Non-pigmented ciliary epithelial cell (primary cell): ENCODE measurements at regions not wholly inside any gene's neighbourhood (a gene's known extent, or its start where the extent isn't known, plus 50 kb on each side); places are given as distances from the start of the nearest gene placed in this dataset.

ENCODE experiments used
- DNase-seq: peaks from one replicate; pipeline ENCODE4 v3.0.0-alpha.2; 2010; ENCODE audit warnings: low read depth

GRCh38 chr15:79661411-79661810 is 229.3 kb downstream of the MINAR1 start:
- no peak for DNase-seq

DNA sequence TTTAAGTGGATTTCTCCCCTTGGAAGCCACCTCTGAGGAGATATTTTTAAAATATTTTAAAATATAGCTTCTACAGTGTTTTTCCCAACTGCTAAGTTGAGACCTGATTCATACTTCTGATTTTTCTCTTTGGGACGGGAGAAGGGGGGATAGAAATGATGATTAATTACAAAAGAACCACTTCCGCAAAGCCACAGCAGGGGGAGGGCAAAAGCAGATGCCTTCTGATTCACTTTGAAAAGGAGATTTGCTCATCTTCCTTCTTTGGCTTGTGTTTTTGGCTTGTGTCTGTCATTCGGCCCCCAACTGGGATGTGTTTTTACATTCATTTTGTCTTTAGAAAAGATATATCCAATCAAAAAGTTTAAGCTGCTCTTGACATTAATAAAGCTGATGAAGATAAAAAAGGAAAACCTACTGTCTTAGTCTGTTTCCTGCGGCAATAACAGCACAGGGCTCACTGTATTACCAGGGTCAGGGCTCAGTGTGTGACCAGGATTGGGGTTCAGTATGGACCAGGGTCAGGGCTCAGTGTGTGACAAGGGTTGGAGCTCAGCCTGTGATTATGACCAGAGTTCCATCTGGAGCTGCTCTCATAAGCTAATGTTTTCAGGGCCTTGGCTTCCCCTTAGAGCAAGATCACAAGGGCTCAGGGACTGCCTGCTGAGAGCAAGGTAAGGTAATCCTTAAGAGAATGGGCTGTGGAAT is 223.2 kb downstream of the MTHFS start:
- DNase-seq = peak; percentile 65

DNA sequence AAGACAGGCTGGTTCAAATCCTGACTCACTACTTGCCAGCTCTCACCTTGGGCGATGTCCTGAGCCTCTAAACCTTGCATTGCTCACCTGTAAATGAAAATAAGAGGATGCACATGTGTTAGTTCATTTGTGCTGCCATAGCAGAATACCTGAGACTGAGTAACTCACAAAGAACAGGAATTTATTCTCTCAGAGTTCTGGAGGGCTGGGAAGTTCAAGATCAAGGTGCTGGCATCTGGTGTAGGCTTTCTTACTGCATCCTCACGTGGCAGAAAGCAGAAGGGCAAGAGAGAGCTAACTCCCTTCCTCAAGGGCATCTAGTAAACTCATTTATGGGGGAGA is 222.7 kb downstream of the MTHFS start:
- no peak for DNase-seq

- no peak for DNase-seq
Measured at GRCh38 chr15:79675982-79676381, 220.8 kb downstream of the MTHFS start.

DNA sequence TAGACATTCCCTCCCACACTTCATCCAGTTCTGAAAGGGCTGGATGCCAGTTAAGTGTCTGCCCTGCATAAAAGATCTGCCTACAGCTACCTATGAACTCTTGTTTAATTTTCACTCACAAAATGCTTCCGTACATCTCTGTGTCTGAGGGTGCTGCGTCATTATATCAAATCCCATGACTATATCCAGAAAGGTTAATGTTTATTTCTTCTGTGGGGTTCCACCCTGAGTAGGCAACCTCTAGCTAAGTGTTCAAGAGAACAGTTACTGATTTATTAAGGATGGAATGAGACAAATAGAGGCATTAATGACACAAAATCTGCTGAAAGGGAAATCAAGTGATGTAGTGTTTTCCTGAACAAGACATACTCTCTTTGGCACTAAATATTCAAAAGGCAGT is 220.2 kb downstream of the MTHFS start:
- DNase-seq = no peak

- no peak for DNase-seq
Measured at GRCh38 chr15:79677241-79677640, 219.6 kb downstream of the MTHFS start.

DNA sequence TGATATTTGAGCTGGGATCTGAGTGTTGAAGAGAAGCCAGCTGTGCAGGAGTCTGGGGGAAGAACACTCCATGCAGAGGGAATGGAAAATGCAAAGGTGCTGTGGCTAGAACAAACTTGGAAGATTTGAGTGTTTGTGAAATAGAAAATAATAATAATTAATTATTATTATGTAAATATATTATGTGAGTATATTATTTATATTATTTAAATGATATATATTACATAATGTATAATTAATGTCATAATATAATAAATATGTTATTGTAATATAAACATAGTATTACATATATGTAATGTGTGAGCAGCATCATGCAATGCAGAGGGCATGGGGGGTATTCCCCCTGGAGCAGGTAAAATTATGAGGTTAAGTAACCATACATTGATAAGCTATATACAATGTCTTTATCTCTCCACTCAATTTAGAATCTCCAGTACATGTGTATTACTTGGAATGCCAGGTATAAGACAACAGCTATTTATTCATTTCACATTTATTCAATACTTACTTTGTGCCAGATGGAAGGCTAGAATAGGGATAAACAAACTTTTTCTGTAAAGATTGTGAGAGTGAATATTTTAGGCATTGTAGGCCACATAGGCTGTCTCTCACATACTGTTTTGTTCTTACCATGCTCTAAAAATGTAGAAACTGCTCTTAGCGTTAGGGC is 218.6 kb downstream of the MTHFS start:
- DNase-seq = no peak

DNA sequence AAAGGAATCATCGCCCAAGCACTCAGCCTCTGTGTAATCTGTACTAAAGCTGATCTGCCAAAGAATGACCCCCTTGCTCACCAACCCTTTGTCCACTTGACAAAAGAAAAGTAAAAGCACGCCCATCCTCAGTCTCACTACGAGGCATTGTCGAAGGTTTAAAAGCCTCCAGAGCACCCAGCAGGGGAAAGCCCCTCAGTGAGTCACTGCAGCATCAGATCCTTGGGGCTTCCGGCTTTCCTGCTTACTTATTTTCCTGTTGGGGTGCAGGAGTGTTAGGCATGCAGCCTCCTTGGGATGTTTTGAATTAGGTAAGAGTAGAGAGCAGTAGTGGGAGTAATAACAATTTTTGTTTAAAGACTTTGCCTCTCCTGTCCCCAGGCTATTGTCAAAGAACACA is 216.1 kb downstream of the MTHFS start:
- peak; percentile 80 for DNase-seq

GRCh38 chr15:79682285-79682684 is 214.5 kb downstream of the MTHFS start:
- DNase-seq = peak; percentile 67

DNA sequence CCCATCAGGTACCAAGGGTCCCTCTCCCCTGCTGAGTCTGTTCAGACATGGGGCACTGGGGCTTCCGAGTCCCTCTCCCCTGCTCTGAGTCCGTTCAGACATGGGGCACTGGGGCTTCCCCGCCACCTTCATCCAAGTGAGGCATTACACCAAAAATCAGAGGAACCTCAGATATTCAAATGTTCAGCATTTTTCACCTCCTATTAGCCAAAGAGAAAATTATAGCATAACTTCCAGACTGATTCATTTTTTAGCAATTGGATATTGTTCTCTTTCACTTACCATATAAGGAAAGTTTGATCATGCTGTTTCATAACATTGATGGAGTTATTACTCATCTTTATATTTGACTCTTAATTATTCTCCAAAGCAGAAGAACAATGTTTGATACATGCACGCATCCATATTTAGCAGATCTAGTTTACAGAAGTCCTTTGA is 213.9 kb downstream of the MTHFS start:
- DNase-seq = no peak

DNA sequence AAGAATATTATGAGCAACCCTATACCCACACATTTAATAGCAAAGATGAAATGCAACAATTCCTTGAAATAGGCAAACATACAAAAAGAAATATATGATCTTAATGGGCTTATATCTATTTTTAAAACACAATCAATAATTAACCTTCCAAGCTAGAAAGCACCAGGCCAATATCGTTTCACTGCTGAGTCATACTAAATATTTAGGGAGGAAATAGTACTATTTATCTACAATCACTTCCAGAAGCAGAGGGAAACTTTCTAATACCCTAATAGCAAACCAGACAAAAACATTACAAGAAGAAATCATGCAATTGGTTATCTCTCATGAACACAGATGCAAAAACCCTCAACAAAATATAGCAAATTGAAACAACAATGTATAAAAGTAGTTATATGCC is 207.8 kb downstream of the MTHFS start:
- DNase-seq = no peak

GRCh38 chr15:79700951-79701480 is 195.8 kb downstream of the MTHFS start:
- DNase-seq = no peak

DNA sequence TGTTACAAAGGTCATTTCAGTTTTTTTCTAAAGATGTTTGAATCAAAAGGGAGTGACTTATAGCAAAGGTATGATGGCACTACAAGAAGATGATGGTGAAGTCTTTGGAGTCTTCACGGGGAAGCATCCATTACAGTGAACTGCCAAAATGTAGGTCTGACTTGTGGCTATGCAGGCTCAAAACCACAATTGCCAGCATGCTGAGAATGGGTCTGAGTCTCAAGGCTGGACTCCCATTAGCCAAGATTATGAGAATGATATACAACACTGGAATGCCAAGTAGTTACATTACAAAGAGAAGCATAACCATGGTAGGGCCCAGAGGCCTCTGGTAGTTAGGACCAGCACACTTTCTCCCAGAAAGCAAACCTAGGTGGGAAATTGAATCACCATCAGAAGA is 194.2 kb downstream of the MTHFS start:
- DNase-seq = no peak

GRCh38 chr15:79721256-79721655 is 175.6 kb downstream of the MTHFS start:
- DNase-seq = no peak

- DNase-seq = peak; percentile 23
Measured at GRCh38 chr15:79724312-79724711, 172.5 kb downstream of the MTHFS start.

GRCh38 chr15:79724804-79725203 is 172.0 kb downstream of the MTHFS start:
- DNase-seq = no peak

GRCh38 chr15:79728867-79729266 is 167.9 kb downstream of the MTHFS start:
- DNase-seq = no peak

DNA sequence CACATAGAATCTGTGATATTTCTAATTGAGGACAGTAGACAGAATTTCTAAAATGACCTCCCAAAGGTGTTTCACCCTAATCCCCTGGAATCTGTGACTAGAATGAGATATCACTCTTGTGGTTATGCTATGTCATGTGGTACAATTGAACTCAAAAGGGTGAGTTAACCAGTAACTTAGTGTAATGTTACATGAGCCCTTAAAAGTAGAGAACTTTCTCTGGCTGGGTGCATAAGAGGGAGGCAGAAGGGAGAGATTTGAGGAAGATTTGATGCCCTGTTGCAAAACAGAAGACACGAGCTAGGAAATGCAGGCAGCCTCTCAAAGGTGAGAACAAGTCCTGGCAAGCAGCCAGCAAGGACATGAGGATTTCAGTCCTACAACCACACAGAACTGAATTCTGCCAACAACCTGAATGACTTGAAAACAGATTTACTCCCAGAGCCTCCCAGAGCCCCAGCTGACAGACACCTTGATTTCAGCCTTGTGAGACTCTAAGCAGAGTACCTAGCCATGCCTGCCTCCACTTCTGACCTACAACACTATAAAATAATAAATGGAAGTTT is 160.3 kb downstream of the MTHFS start:
- DNase-seq = no peak

- DNase-seq = no peak
Measured at GRCh38 chr15:79738143-79738542, 158.7 kb downstream of the MTHFS start.

- no peak for DNase-seq
Measured at GRCh38 chr15:79740561-79740960, 156.3 kb downstream of the MTHFS start.

- DNase-seq = no peak
Measured at GRCh38 chr15:79743032-79743431, 153.8 kb downstream of the MTHFS start.

DNA sequence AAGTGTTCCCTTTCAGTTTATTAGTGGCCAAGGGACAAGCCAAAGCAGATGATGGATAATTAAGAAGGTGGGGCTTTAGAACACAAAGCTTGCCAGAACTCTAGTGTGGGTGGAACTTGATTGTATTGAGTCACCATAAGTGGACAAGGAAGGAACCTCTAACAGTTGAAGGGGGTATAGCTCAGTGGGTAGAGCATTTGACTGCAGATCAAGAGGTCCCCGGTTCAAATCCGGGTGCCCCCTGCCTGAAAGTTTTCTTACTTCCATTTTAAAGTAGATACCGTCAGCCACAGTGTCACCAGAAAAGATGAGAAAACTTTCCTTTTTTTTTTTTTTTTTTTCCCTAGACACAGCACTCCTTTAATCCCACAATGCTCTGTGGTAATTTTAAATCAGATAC is 152.3 kb downstream of the MTHFS start:
- DNase-seq = peak; percentile 2

DNA sequence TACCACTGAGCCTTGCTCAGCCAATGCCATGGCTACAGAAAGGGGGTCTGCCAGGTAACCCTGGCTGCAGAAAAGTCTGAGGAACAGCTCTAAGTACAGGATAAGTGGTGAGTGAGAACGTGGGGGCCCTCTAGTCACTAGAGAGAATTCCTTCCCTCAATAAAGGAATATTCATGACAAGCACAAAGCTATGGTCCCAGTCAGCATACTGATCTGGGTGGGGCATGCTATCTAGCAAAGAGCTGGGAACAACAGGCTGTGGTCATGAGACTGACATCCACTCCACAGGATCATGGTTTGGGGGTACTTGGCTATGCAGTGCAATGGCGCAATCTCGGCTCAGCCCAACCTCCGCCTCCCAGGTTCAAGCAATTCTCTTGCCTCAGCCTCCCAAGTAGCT is 140.4 kb downstream of the MTHFS start:
- DNase-seq = no peak
